ENCODE measurements at regions not wholly inside any gene's neighbourhood (a gene's known extent, or its start where the extent isn't known, plus 50 kb on each side); places are given as distances from the start of the nearest gene placed in this dataset.

- Histone ChIP-seq H3K4me3 (replicated peaks in 1 of 3; ENCODE audit: insufficient read depth in 1 of 3, low read depth in 2 of 3, low read length in 3 of 3) (no peak overlapping the region), H3K79me2 (ENCODE audit: insufficient read depth, low read length) (no peaks in the 10 kb centered on the region), H3K9me3 (ENCODE audit: low read length) (no peaks in the 10 kb centered on the region), H3K27me3 (ENCODE audit: control insufficient read depth in 1 of 2, insufficient read depth in 2 of 2, low read length in 2 of 2) (no peaks in the 10 kb centered on the region), H3K27ac (ENCODE audit: extremely low read length, insufficient read depth, low read length) (no peak overlapping the region), H4K20me1 (ENCODE audit: insufficient read depth, low read length) (no peaks in the 10 kb centered on the region), H3K36me3 (replicated peaks in 1 of 2; ENCODE audit: control insufficient read depth in 1 of 2, insufficient read depth in 2 of 2, low read length in 2 of 2) (no peaks in the 10 kb centered on the region), H3K4me1 (ENCODE audit: insufficient read depth, low read length) (no peaks in the 10 kb centered on the region), H3K4me2 (ENCODE audit: low read depth, low read length) (no peak overlapping the region), H3K9ac (ENCODE audit: insufficient read depth, low read depth, low read length) (no peak overlapping the region), H2AFZ (ENCODE audit: low read length) (no peak overlapping the region)
- POLR2A ChIA-PET = no interaction called here
- ATAC-seq (no peak), FAIRE-seq (no peak), DNase-seq (ENCODE audit: low spot score) (peak; percentile 4)
- WGBS (ENCODE audit: low lambda C conversion rate) = 0% methylated on average over 1 of the region's 1 CpG
- intact Hi-C loops (cut with micrococcal nuclease; ENCODE audit: unreplicated experiment) (loop anchor here (2.0 to 5.0 kb wide), 2 partner anchors 420 to 1241 kb away; no protein-coding TSS in a partner anchor), in situ Hi-C loops (cut with HindIII; ENCODE audit: extremely low pct_ligation_motif_present, low pct_unique_long_range_greater_than_20kb) (no loop called here)
- TF ChIP-seq ZNF430 (CRISPR knock-in tag; IDR thresholded peaks at IDR 0.05) = no peak
- peak; percentile 45; the same call in 1 of the 2 replicates for TF ChIP-seq STAG1 (CRISPR knock-in tag; IDR thresholded peaks at IDR 0.05)
- CTCF ChIA-PET (ENCODE audit: low intra/inter-chr PET ratio, low total read pairs) = no interaction called here
- BruUV-seq (replicated peaks) = no TSS peak
These were observed 1112.5 kb downstream of the TECRL start for GRCh38 chr4:63296773-63297172.

GRCh38 chr4:63275491-63275890 lies 1133.8 kb downstream of the TECRL start:
- H3K9me3 ChIP-seq (ENCODE audit: low read length) = 0 out of 2 replicates have a peak, but pooled peaks cover 9% of the 10 kb centered on the region
- in situ Hi-C loops (cut with HindIII; ENCODE audit: extremely low pct_ligation_motif_present, low pct_unique_long_range_greater_than_20kb) = no loop called here
- POLR2A ChIA-PET = no interaction called here
- WGBS (ENCODE audit: low lambda C conversion rate) = 0% methylated on average over 2 of the region's 4 CpGs
- ATAC-seq (no peak), DNase-seq (ENCODE audit: low spot score) (no peak), FAIRE-seq (no peak)
- intact Hi-C loops (cut with micrococcal nuclease; ENCODE audit: unreplicated experiment) = no loop called here
- H3K36me3 ChIP-seq (replicated peaks in 1 of 2; ENCODE audit: control insufficient read depth in 1 of 2, insufficient read depth in 2 of 2, low read length in 2 of 2) = no peaks in the 10 kb centered on the region
- no peaks in the 10 kb centered on the region for H3K79me2 ChIP-seq (ENCODE audit: insufficient read depth, low read length)
- H2AFZ ChIP-seq (ENCODE audit: low read length) = no peak overlapping the region
- BruUV-seq (replicated peaks) = no TSS peak
- H3K4me2 ChIP-seq (ENCODE audit: low read depth, low read length) = no peak overlapping the region
- no peak overlapping the region for H3K9ac ChIP-seq (ENCODE audit: insufficient read depth, low read depth, low read length)
- no peaks in the 10 kb centered on the region for H3K4me1 ChIP-seq (ENCODE audit: insufficient read depth, low read length)
- CTCF ChIA-PET (ENCODE audit: low intra/inter-chr PET ratio, low total read pairs) = no interaction called here
- no peak overlapping the region for H3K4me3 ChIP-seq (replicated peaks in 1 of 3; ENCODE audit: insufficient read depth in 1 of 3, low read depth in 2 of 3, low read length in 3 of 3)
- H3K27ac ChIP-seq (ENCODE audit: extremely low read length, insufficient read depth, low read length) = no peak overlapping the region
- H3K27me3 ChIP-seq (ENCODE audit: control insufficient read depth in 1 of 2, insufficient read depth in 2 of 2, low read length in 2 of 2) = no peaks in the 10 kb centered on the region
- H4K20me1 ChIP-seq (ENCODE audit: insufficient read depth, low read length) = no peaks in the 10 kb centered on the region
- no peak for TF ChIP-seq E2F2 (CRISPR knock-in tag; IDR thresholded peaks at IDR 0.05; ENCODE audit: borderline replicate concordance)
- no peak for TF ChIP-seq ZNF543 (CRISPR knock-in tag; IDR thresholded peaks at IDR 0.05)
- no peak for TF ChIP-seq ZFP90 (CRISPR knock-in tag; IDR thresholded peaks at IDR 0.05; ENCODE audit: borderline replicate concordance)
- TF ChIP-seq ZNF142 (CRISPR knock-in tag; IDR thresholded peaks at IDR 0.05) = no peak
- TF ChIP-seq KDM2A (CRISPR knock-in tag; IDR thresholded peaks at IDR 0.05; ENCODE audit: borderline replicate concordance, low read depth) = no peak
- TF ChIP-seq SRSF1 (optimal IDR thresholded peaks at IDR 0.05; ENCODE audit: low read depth, low read length) = no peak
- TF ChIP-seq TBL1XR1 (IDR thresholded peaks at IDR 0.05; ENCODE audit: borderline replicate concordance, low read length, partially characterized antibody) = no peak
- TF ChIP-seq FOXJ3 (CRISPR knock-in tag; IDR thresholded peaks at IDR 0.05; ENCODE audit: borderline replicate concordance) = no peak
- no peak for TF ChIP-seq KDM3A (CRISPR knock-in tag; IDR thresholded peaks at IDR 0.05; ENCODE audit: low read depth)

Measured in HepG2 (cell line).